ENCODE measurements at regions not wholly inside any gene's neighbourhood (a gene's known extent, or its start where the extent isn't known, plus 50 kb on each side); places are given as distances from the start of the nearest gene placed in this dataset.

GRCh38 chr13:80235967-80236302, 105.0 kb downstream of the SPRY2 start:
- no peak for DNase-seq (ENCODE audit: low read depth)

GRCh38 chr13:80235166-80235966, 105.6 kb downstream of the SPRY2 start:
- DNase-seq (ENCODE audit: low read depth), result no peak

- DNase-seq (ENCODE audit: low read depth), result no peak
These were observed 113.3 kb downstream of the SPRY2 start for GRCh38 chr13:80227645-80228044.

- DNase-seq (ENCODE audit: low read depth), result no peak
These were observed 114.3 kb downstream of the SPRY2 start for GRCh38 chr13:80226645-80227044.

- no peak for DNase-seq (ENCODE audit: low read depth)
These were observed 116.5 kb downstream of the SPRY2 start for GRCh38 chr13:80224468-80224867.

- no peak for DNase-seq (ENCODE audit: low read depth)
These were observed 123.1 kb downstream of the SPRY2 start for GRCh38 chr13:80217614-80218456.

GRCh38 chr13:80215368-80215767, 125.6 kb downstream of the SPRY2 start:
- no peak for DNase-seq (ENCODE audit: low read depth)

GRCh38 chr13:80214521-80214991, 126.4 kb downstream of the SPRY2 start:
- DNase-seq (ENCODE audit: low read depth), result no peak

- DNase-seq (ENCODE audit: low read depth), result no peak
These were observed 126.9 kb downstream of the SPRY2 start for GRCh38 chr13:80214050-80214449.

GRCh38 chr13:80213201-80213600, 127.7 kb downstream of the SPRY2 start:
- DNase-seq (ENCODE audit: low read depth), result no peak

GRCh38 chr13:80211566-80211965, 129.4 kb downstream of the SPRY2 start:
- no peak for DNase-seq (ENCODE audit: low read depth)

- no peak for DNase-seq (ENCODE audit: low read depth)
These were observed 136.3 kb downstream of the SPRY2 start for GRCh38 chr13:80204642-80205041.

GRCh38 chr13:80203496-80203895, 137.4 kb downstream of the SPRY2 start:
- no peak for DNase-seq (ENCODE audit: low read depth)

GRCh38 chr13:80201694-80202468, 139.0 kb downstream of the SPRY2 start:
- DNase-seq (ENCODE audit: low read depth), result no peak

- DNase-seq (ENCODE audit: low read depth), result no peak
These were observed 141.2 kb downstream of the SPRY2 start for GRCh38 chr13:80199585-80200292.

- no peak for DNase-seq (ENCODE audit: low read depth)
These were observed 141.9 kb downstream of the SPRY2 start for GRCh38 chr13:80199067-80199466.

GRCh38 chr13:80196756-80197155, 144.2 kb downstream of the SPRY2 start:
- peak; percentile 2 for DNase-seq (ENCODE audit: low read depth)

- DNase-seq (ENCODE audit: low read depth), result no peak
These were observed 145.3 kb downstream of the SPRY2 start for GRCh38 chr13:80195649-80196048.

- DNase-seq (ENCODE audit: low read depth), result no peak
These were observed 150.9 kb downstream of the SPRY2 start for GRCh38 chr13:80189889-80190597.

GRCh38 chr13:80180740-80181355, 160.1 kb downstream of the SPRY2 start:
- no peak for DNase-seq (ENCODE audit: low read depth)

GRCh38 chr13:80177327-80177726, 163.6 kb downstream of the SPRY2 start:
- no peak for DNase-seq (ENCODE audit: low read depth)

Measured in GM04504 (cell line).